HEK293T (cell line): ENCODE measurements at regions not wholly inside any gene's neighbourhood (a gene's known extent, or its start where the extent isn't known, plus 50 kb on each side); places are given as distances from the start of the nearest gene placed in this dataset.

Experiments used
- FOXK2 ChIP-seq: fragments of 450-650 bp; IDR thresholded peaks from 2 replicates; pipeline ENCODE4 v1.6.1; 2016; ENCODE audit warnings: mild to moderate bottlenecking
- FOXM1 ChIP-seq: fragments of 450-650 bp; IDR thresholded peaks from 2 replicates; pipeline ENCODE4 v1.6.1; 2017; ENCODE audit warnings: mild to moderate bottlenecking, borderline replicate concordance
- SP1 ChIP-seq: fragments of 450-650 bp; IDR thresholded peaks from 2 replicates; pipeline ENCODE4 v1.6.1; 2017
- SUZ12 ChIP-seq: fragments of 450-650 bp; IDR thresholded peaks from 2 replicates; pipeline ENCODE4 v1.6.1; 2016; ENCODE audit warnings: mild to moderate bottlenecking

DNA sequence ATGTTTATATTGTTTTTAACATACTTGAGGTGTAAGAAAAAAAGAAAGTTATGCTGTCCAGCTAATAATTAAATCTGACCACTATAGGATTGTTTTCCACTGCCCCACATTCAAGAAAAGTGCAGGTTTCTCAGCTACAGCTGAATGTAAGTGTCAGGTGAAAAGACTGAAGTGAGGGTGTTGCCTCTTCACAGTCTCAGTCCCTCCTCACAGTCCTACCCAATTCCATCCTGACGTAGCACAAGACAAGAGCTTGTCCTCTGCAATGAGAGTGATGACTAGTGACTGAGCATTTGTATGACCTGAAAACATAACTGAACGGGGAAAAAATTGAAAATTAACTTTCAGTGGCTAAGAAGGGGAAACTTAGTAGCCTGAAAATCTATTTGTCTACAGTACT is 1039.5 kb downstream of the ADGRL2 start:
- no peak for TF ChIP-seq FOXK2
- no peak for TF ChIP-seq FOXM1
- no peak for TF ChIP-seq SUZ12
- TF ChIP-seq SP1, result no peak
